ENCODE measurements at regions not wholly inside any gene's neighbourhood (a gene's known extent, or its start where the extent isn't known, plus 50 kb on each side); places are given as distances from the start of the nearest gene placed in this dataset.

- TF ChIP-seq EZH2phosphoT487 (IDR thresholded peaks at IDR 0.05): no peak
- TF ChIP-seq, protein P1, sequence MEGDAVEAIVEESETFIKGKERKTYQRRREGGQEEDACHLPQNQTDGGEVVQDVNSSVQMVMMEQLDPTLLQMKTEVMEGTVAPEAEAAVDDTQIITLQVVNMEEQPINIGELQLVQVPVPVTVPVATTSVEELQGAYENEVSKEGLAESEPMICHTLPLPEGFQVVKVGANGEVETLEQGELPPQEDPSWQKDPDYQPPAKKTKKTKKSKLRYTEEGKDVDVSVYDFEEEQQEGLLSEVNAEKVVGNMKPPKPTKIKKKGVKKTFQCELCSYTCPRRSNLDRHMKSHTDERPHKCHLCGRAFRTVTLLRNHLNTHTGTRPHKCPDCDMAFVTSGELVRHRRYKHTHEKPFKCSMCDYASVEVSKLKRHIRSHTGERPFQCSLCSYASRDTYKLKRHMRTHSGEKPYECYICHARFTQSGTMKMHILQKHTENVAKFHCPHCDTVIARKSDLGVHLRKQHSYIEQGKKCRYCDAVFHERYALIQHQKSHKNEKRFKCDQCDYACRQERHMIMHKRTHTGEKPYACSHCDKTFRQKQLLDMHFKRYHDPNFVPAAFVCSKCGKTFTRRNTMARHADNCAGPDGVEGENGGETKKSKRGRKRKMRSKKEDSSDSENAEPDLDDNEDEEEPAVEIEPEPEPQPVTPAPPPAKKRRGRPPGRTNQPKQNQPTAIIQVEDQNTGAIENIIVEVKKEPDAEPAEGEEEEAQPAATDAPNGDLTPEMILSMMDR (IDR thresholded peaks at IDR 0.05): no peak
Observed at GRCh38 chr13:38564256-38565150, 122.4 kb upstream of the FREM2 start.
